Coronary artery (tissue), 2 donors: ENCODE measurements at regions not wholly inside any gene's neighbourhood (a gene's known extent, or its start where the extent isn't known, plus 50 kb on each side); places are given as distances from the start of the nearest gene placed in this dataset.

Experiments
- DNase-seq: peaks from one replicate; pipeline ENCODE4 v3.0.0-alpha.2; 2017; ENCODE audit warnings: low spot score
- H3K27ac ChIP-seq, 2 donors: fragments of 200-600 bp; sonication (generic); one replicate each; pipeline ENCODE4 v1.5.1; 2016 to 2019
- H3K4me3 ChIP-seq: fragments of 200-600 bp; sonication (generic); 2 replicates; pipeline ENCODE4 v1.5.1; 2016; ENCODE audit warnings: mild to moderate bottlenecking, moderate library complexity
- TF ChIP-seq, protein P1 (sequence below): fragments of 200-600 bp; sonication (generic); IDR thresholded peaks from one replicate; pipeline ENCODE4 v1.5.1; 2019; ENCODE audit warnings: antibody characterized with exemption

DNA sequence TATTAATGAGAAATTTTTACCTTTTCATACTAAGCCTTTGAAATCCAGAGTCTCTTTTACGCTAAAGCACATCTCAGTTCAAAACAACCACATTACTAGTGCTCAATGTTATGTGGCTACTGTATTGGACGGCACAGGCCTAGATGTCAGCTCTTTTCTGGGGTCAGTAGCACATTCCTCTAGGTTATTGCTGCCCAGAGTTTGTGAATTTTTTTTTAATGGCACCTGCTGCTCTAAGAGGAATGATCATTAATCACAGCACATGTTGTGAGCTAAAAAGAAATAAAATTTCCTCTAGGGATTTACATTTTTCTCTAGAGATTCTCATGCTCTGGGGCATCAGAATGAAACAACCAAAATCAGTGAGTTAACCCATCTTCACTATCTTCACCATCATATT is 436.8 kb upstream of the THBS1 start:
- TF ChIP-seq, protein P1, sequence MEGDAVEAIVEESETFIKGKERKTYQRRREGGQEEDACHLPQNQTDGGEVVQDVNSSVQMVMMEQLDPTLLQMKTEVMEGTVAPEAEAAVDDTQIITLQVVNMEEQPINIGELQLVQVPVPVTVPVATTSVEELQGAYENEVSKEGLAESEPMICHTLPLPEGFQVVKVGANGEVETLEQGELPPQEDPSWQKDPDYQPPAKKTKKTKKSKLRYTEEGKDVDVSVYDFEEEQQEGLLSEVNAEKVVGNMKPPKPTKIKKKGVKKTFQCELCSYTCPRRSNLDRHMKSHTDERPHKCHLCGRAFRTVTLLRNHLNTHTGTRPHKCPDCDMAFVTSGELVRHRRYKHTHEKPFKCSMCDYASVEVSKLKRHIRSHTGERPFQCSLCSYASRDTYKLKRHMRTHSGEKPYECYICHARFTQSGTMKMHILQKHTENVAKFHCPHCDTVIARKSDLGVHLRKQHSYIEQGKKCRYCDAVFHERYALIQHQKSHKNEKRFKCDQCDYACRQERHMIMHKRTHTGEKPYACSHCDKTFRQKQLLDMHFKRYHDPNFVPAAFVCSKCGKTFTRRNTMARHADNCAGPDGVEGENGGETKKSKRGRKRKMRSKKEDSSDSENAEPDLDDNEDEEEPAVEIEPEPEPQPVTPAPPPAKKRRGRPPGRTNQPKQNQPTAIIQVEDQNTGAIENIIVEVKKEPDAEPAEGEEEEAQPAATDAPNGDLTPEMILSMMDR = no peak
- DNase-seq = no peak
- Histone ChIP-seq H3K27ac (no peak overlapping the region), H3K4me3 (no peak overlapping the region)

GRCh38 chr15:39144613-39145499 is 436.0 kb upstream of the THBS1 start:
- TF ChIP-seq, protein P1 = no peak
- DNase-seq = no peak
- Histone ChIP-seq H3K4me3 (no peak overlapping the region), H3K27ac (no peak overlapping the region)

DNA sequence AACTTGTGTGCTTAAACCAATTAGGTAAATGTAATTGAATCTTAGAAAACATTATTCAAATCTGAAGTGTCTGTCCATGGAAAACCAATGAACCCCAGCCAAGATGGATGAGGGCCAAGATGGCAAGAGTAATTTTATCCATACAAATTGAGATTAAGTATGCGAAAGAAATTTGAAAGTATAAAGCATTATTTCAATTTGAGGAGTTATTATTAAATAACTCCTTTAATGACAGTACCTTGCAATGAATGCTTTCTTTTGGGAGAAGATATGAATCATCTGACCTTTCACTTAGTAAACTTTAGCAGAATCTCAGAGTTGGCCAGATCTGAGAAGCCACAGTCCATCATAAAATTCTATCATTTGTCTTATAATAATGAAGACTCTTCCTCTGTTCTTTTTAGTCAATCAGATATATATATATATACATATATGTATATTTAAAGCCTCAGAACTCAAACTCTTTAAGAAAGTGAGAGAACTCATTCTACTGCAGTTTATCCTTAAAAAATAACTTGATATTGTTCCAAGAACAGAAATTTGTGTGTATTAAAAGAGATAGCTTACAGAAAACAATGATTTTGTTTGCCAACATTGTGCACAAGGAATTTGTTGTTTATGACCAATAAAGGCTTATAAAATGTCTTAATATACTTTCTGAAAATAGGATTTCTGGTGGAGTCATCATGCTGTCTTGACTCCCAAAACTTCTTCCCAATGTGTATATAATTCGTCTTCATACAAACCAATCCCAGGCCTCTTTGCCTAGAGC is 434.8 kb upstream of the THBS1 start:
- DNase-seq = no peak
- TF ChIP-seq, protein P1 = no peak
- no peak overlapping the region for H3K27ac ChIP-seq

DNA sequence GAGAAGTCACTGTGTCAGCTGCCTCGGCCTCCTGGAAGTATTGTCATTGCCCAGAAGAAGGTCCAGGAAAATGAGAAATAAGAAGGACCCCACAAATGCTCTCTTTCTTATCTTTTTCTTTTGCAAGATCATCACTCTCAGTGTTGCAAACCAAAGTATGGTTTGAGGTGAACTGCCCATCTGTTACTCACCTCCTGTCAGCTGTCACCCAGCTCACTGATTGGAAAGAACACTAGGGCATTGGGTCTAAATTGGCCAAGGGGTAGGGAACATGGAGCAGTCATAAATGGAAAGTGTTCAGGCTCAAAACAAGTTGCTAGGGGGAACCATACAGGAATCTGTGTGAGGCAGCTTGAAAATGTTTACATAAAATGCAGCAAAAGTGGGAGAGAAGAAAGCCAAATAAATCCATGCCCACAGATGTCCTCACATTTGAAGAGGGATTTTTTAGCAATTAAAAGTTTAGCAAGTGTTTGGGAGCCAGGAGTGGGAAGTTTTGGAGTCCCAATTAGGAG is 431.2 kb upstream of the THBS1 start:
- TF ChIP-seq, protein P1 = no peak

More for the DNA sequence above, 434.8 kb upstream of the THBS1 start:
- H3K4me3 ChIP-seq = no peak overlapping the region

GRCh38 chr15:39151545-39151944 is 429.3 kb upstream of the THBS1 start:
- no peak overlapping the region for H3K4me3 ChIP-seq
- TF ChIP-seq, protein P1 = no peak
- H3K27ac ChIP-seq = no peak overlapping the region
- no peak for DNase-seq

More for the DNA sequence above, 431.2 kb upstream of the THBS1 start:
- no peak overlapping the region for H3K4me3 ChIP-seq
- no peak overlapping the region for H3K27ac ChIP-seq
- DNase-seq = no peak

- H3K27ac ChIP-seq = no peak overlapping the region
- TF ChIP-seq, protein P1 = no peak
- no peak for DNase-seq
- H3K4me3 ChIP-seq = no peak overlapping the region
Observed at GRCh38 chr15:39153058-39153714, 427.7 kb upstream of the THBS1 start.
